CD4-positive, alpha-beta memory T cell (primary cell): ENCODE measurements at regions not wholly inside any gene's neighbourhood (a gene's known extent, or its start where the extent isn't known, plus 50 kb on each side); places are given as distances from the start of the nearest gene placed in this dataset.
"Not testable (repeated sequence)": the region's sequence is repeated elsewhere in the genome, so short reads cannot be mapped to it uniquely, and the experiment has no call there.

ENCODE experiments used
- CTCF ChIA-PET: fragments of 350-600 bp; sonication (Branson Sonifier 250); formaldehyde crosslinking; loops from one replicate; lab custom pipeline; 2021; ENCODE audit warnings: inconsistent platforms; ENCODE audit not compliant: partially characterized antibody; lab: Charles Lee
- POLR2A ChIA-PET: fragments of 350-600 bp; sonication (Branson Sonifier 250); formaldehyde crosslinking; loops from one replicate; lab custom pipeline; 2021; ENCODE audit not compliant: partially characterized antibody; lab: Charles Lee
- DNase-seq, 5 donors: peaks; one replicate each; pipeline versions ENCODE4 v3.0.0 to v3.0.0-alpha.2; 2020 to 2022; ENCODE audit warnings: mixed read lengths in 1 of 5
- H3K27ac ChIP-seq: one replicate; pipeline ENCODE4 v1.7.0; 2013; ENCODE audit warnings: low read depth, low read length
- H3K27me3 ChIP-seq: 2 replicates; pipeline ENCODE4 v1.7.0; 2013; ENCODE audit warnings: mild to moderate bottlenecking, low read length, moderate library complexity; ENCODE audit not compliant: insufficient read depth
- H3K36me3 ChIP-seq: 2 replicates; pipeline ENCODE4 v1.7.0; 2013; ENCODE audit warnings: mild to moderate bottlenecking, low read length, moderate library complexity; ENCODE audit not compliant: insufficient read depth
- H3K4me1 ChIP-seq: 2 replicates; pipeline ENCODE4 v1.7.0; 2013; ENCODE audit warnings: mild to moderate bottlenecking, low read length, moderate library complexity; ENCODE audit not compliant: insufficient read depth
- H3K4me3 ChIP-seq, 2 donors: one replicate each; pipeline ENCODE4 v1.7.0; 2013; ENCODE audit warnings: low read length in 2 of 2, mild to moderate bottlenecking in 1 of 2
- H3K9me3 ChIP-seq, 2 donors: one replicate each; pipeline ENCODE4 v1.7.0; 2013; ENCODE audit warnings: low read length in 2 of 2, control low read depth in 1 of 2; ENCODE audit not compliant: control insufficient read depth in 1 of 2
- H3K27ac Mint-ChIP-seq, 7 donors: one replicate each; pipeline ENCODE4 v1.8.0; 2020 to 2021; ENCODE audit warnings: mixed read lengths in 7 of 7, mild to moderate bottlenecking in 6 of 7, inconsistent platforms in 3 of 7, moderate library complexity in 3 of 7
- H3K27me3 Mint-ChIP-seq, 2 donors: one replicate each; pipeline ENCODE4 v1.8.0; 2020 to 2021; ENCODE audit warnings: mixed read lengths in 2 of 2
- H3K36me3 Mint-ChIP-seq, 2 donors: one replicate each; pipeline ENCODE4 v1.8.0; 2020 to 2021; ENCODE audit warnings: mixed read lengths in 2 of 2, inconsistent platforms in 1 of 2, mild to moderate bottlenecking in 1 of 2
- H3K4me1 Mint-ChIP-seq, 4 donors: one replicate each; pipeline ENCODE4 v1.8.0; 2020 to 2021; ENCODE audit warnings: mixed read lengths in 4 of 4, mild to moderate bottlenecking in 1 of 4
- H3K4me3 Mint-ChIP-seq, 8 donors: one replicate each; pipeline ENCODE4 v1.8.0; 2020 to 2021; ENCODE audit warnings: mixed read lengths in 8 of 8, mild to moderate bottlenecking in 7 of 8, moderate library complexity in 6 of 8, inconsistent platforms in 3 of 8
- H3K9me3 Mint-ChIP-seq, 8 donors: one replicate each; pipeline ENCODE4 v1.8.0; 2020 to 2021; ENCODE audit warnings: mixed read lengths in 8 of 8, mild to moderate bottlenecking in 5 of 8, inconsistent platforms in 3 of 8, moderate library complexity in 1 of 8
- intact Hi-C: fragments of 100-400 bp; cut with micrococcal nuclease; formaldehyde crosslinking; loops from one replicate; pipeline ENCODE4 v1.15.1; 2023

DNA sequence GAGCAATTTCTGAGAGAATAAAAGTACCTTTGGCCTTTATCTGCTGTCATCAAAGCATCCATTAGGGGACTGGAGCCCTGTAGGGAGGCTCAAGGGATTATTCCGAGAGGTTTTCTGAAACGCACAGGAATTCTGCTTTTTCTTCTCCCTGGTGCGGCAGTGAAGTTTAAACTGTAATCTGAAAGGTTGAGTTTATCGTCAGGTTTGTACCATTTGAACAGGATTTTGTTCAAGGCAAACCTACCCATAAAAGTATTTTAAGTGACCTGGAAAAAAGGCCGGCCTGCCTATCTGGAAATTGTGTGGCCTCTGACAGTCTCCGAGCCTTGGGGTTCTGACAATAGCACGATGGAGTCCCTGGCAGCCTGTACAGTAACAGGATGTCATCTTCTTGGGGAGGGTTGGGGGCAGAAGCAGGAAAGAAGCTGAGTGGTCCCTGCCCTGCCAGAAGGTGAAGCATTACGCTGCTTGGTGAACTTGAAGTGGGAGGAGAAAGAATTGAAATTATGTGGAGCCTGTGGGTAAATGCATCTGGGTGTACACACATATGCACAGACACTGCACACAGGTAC, 272.0 kb downstream of the CYRIA start:
- no peaks in the 10 kb centered on the region for H3K36me3 Mint-ChIP-seq
- Histone ChIP-seq H3K4me1 (no peaks in the 10 kb centered on the region), H3K27me3 (no peaks in the 10 kb centered on the region), H3K4me3 (no peak overlapping the region), H3K9me3 (no peaks in the 10 kb centered on the region), H3K27ac (no peak overlapping the region), H3K36me3 (no peaks in the 10 kb centered on the region)
- DNase-seq, result no peak
- intact Hi-C loops, result no loop called here
- no peaks in the 10 kb centered on the region for H3K27me3 Mint-ChIP-seq
- no peaks in the 10 kb centered on the region for H3K4me1 Mint-ChIP-seq
- ChIA-PET POLR2A (no interaction called here), CTCF (no interaction called here)
- H3K9me3 Mint-ChIP-seq, result peaks cover 0 to 5% (median 0%) of the 10 kb centered on the region in 8 donors
- no peak overlapping the region for H3K4me3 Mint-ChIP-seq
- no peak overlapping the region for H3K27ac Mint-ChIP-seq

DNA sequence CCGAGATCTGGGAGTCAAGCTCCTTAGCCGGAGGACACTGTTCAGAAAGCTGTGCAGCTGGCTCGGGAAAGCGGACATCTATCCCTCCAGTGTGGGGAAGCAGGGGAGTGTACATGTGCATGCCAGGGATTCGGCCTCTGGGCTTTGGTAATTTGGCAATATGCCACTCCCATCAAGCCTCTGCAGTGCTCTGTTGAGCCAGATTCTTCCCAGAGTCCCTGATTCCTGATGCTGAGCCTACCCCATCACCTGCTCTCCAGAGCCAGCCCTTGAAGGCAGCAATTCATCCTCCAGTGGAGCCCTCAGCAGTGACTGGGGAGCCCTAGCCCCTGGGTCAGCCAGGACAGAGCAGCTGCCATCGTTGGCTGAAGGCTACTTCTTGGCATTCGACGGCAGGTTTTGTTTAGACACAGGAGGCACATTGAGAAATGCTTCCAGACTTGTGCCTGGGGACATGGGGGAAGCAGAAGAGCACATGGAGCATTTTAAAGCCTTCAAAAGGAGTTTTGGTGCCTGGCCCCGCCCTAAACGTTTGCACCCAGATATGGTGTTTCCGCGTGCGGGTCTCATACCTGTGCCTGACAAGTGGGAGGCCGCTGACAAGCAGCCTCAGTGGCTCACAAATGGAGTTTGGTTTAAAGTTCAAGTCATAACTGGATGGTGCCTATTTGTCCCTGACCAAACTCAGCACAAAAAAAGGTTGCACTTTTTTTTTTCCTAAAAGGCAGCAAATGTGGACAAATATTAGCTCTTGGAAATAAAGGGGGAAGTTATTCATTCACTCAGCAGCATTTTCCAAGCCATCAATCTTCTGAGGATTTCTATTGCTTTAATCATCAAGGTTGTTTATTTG, 272.8 kb downstream of the CYRIA start:
- Mint-ChIP-seq H3K27me3 (no peaks in the 10 kb centered on the region), H3K9me3 (peaks cover 0 to 5% (median 0%) of the 10 kb centered on the region in 8 donors), H3K4me3 (no peak overlapping the region), H3K4me1 (no peaks in the 10 kb centered on the region), H3K27ac (no peak overlapping the region), H3K36me3 (no peaks in the 10 kb centered on the region)
- Histone ChIP-seq H3K4me1 (no peaks in the 10 kb centered on the region), H3K27me3 (no peaks in the 10 kb centered on the region), H3K27ac (no peak overlapping the region), H3K9me3 (no peaks in the 10 kb centered on the region), H3K36me3 (no peaks in the 10 kb centered on the region), H3K4me3 (no peak overlapping the region)
- intact Hi-C loops, result no loop called here
- ChIA-PET POLR2A (no interaction called here), CTCF (no interaction called here)
- no peak for DNase-seq

GRCh38 chr2:16391986-16392385, 273.6 kb downstream of the CYRIA start:
- no peaks in the 10 kb centered on the region for H3K9me3 ChIP-seq
- ChIA-PET POLR2A (no interaction called here), CTCF (no interaction called here)
- no peak overlapping the region for H3K27ac ChIP-seq
- intact Hi-C loops, result no loop called here
- Mint-ChIP-seq H3K27ac (no peak overlapping the region), H3K4me1 (no peaks in the 10 kb centered on the region), H3K36me3 (no peaks in the 10 kb centered on the region), H3K9me3 (peaks cover 0 to 3% (median 0%) of the 10 kb centered on the region in 8 donors), H3K27me3 (peaks cover 0 to under 1% of the 10 kb centered on the region in 2 donors), H3K4me3 (no peak overlapping the region)
- DNase-seq, result no peak
- no peaks in the 10 kb centered on the region for H3K27me3 ChIP-seq
- no peaks in the 10 kb centered on the region for H3K36me3 ChIP-seq
- no peak overlapping the region for H3K4me3 ChIP-seq
- no peaks in the 10 kb centered on the region for H3K4me1 ChIP-seq

DNA sequence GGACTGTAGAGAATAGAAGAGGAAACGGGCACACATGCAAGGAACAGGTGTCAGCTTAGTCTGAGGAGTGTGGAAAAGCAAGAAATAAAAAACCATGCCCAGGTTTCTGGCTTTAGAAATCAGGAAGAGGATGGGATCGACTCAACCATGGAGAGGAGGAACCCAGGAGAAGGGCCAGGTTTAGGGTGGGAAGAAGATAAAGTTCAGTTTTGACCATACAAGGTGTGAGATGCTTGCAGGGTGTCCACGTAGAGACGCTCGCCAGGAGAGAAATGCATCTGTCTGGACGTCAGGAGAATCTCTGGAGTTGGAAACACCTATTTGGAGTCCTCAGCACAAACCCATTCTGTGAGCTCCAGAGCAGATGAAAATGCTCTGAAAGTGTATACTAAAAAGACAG, 275.1 kb downstream of the CYRIA start:
- Mint-ChIP-seq H3K4me3 (no peak overlapping the region), H3K9me3 (peaks cover 0 to 4% (median 0%) of the 10 kb centered on the region in 8 donors), H3K27ac (no peak overlapping the region), H3K27me3 (peaks cover 0 to 2% of the 10 kb centered on the region in 2 donors), H3K36me3 (no peaks in the 10 kb centered on the region), H3K4me1 (no peaks in the 10 kb centered on the region)
- CTCF ChIA-PET, result no interaction called here
- Histone ChIP-seq H3K36me3 (no peaks in the 10 kb centered on the region), H3K27ac (no peak overlapping the region), H3K9me3 (no peaks in the 10 kb centered on the region), H3K27me3 (no peaks in the 10 kb centered on the region), H3K4me1 (no peaks in the 10 kb centered on the region), H3K4me3 (no peak overlapping the region)
- intact Hi-C loops, result no loop called here
- POLR2A ChIA-PET, result no interaction called here
- DNase-seq, result no peak

- no peak overlapping the region for H3K4me3 ChIP-seq
- POLR2A ChIA-PET, result no interaction called here
- peaks cover 0 to 4% (median 0%) of the 10 kb centered on the region in 8 donors for H3K9me3 Mint-ChIP-seq
- H3K4me1 Mint-ChIP-seq, result no peaks in the 10 kb centered on the region
- no peak overlapping the region for H3K27ac Mint-ChIP-seq
- no peak overlapping the region for H3K27ac ChIP-seq
- no peaks in the 10 kb centered on the region for H3K27me3 ChIP-seq
- no peaks in the 10 kb centered on the region for H3K36me3 ChIP-seq
- DNase-seq, result no peak
- H3K27me3 Mint-ChIP-seq, result peaks cover 0 to 2% of the 10 kb centered on the region in 2 donors
- H3K4me1 ChIP-seq, result no peaks in the 10 kb centered on the region
- no peak overlapping the region for H3K4me3 Mint-ChIP-seq
- CTCF ChIA-PET, result interaction anchor here (1.1 kb wide), 1 partner anchor 8 kb away, joined by 3 read pairs; no protein-coding TSS in a partner anchor
- no peaks in the 10 kb centered on the region for H3K36me3 Mint-ChIP-seq
- intact Hi-C loops, result no loop called here
- H3K9me3 ChIP-seq, result no peaks in the 10 kb centered on the region
Observed at GRCh38 chr2:16389611-16390010, 276.0 kb downstream of the CYRIA start.

DNA sequence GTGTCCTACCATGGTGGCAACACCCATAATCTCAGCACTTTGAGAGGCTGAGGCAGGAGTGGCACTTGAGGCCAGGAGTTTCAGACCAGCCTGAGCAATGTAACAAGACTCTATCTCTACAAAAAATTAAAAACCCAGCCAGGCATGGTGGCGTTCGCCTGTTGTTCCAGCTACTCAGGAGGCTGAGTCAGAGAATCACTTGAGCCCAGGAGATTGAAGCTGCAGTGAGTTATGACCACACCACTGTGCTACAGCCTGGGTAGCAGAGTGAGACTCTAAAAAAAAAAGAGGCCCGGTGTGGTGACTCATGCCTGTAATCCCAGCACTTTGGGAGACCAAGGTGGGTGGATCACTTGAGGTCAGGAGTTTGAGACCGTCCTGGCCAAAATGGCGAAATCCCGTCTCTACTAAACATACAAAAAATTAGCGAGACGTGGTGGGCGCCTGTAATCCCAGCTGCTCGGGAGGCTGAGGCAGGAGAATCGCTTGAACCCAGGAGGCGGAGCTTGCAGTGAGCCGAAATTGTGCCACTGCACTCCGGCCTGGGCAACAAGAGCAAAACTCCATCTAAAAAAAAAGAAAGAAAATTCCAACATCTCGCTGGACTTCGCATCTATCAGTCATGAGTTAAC, 277.3 kb downstream of the CYRIA start:
- H3K36me3 Mint-ChIP-seq, H3K27ac Mint-ChIP-seq, H3K27ac ChIP-seq, intact Hi-C loops, H3K4me1 Mint-ChIP-seq, H3K9me3 Mint-ChIP-seq, H3K27me3 Mint-ChIP-seq, H3K4me3 ChIP-seq, POLR2A ChIA-PET, H3K9me3 ChIP-seq, H3K4me1 ChIP-seq, H3K27me3 ChIP-seq, DNase-seq, H3K4me3 Mint-ChIP-seq, H3K36me3 ChIP-seq: not testable (repeated sequence)
- CTCF ChIA-PET, result interaction anchor here (1.1 kb wide), 1 partner anchor 10 kb away, joined by 3 read pairs; no protein-coding TSS in a partner anchor

DNA sequence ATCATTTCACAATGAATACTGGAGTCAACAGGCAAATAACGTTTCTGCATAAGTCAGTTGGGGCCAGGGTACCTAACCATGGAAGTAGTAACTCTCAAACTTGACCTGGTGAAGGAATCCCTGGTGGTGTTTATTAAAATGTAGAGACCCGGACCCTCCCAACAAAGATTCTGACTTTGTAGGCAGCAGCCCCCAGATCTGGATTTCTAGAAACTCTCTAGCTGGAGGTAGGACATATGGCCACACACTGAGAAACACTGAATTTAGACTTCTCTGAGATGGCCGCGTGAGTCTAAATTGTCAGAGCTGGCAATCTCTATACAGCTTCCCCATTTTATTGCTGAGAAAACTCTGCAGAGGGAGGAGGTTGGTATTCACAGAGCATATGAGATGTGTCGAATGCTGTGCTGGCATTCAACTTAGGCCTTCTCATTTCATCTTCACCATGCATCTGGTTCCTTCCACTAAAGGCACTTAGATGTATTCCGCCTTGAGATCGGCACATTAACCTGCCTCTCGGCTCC, 278.1 kb downstream of the CYRIA start:
- H3K36me3 Mint-ChIP-seq, result no peaks in the 10 kb centered on the region
- Histone ChIP-seq H3K4me1 (no peaks in the 10 kb centered on the region), H3K27ac (no peak overlapping the region), H3K9me3 (no peaks in the 10 kb centered on the region), H3K27me3 (no peaks in the 10 kb centered on the region), H3K4me3 (no peak overlapping the region), H3K36me3 (no peaks in the 10 kb centered on the region)
- no peak for DNase-seq
- ChIA-PET POLR2A (no interaction called here), CTCF (no interaction called here)
- H3K4me1 Mint-ChIP-seq, result no peaks in the 10 kb centered on the region
- intact Hi-C loops, result no loop called here
- peaks cover 0 to 4% (median under 1%) of the 10 kb centered on the region in 8 donors for H3K9me3 Mint-ChIP-seq
- peaks cover 0 to 2% of the 10 kb centered on the region in 2 donors for H3K27me3 Mint-ChIP-seq
- no peak overlapping the region for H3K27ac Mint-ChIP-seq
- no peak overlapping the region for H3K4me3 Mint-ChIP-seq
